Posterior vena cava (tissue), 2 donors: ENCODE measurements at regions not wholly inside any gene's neighbourhood (a gene's known extent, or its start where the extent isn't known, plus 50 kb on each side); places are given as distances from the start of the nearest gene placed in this dataset.
"Not testable (repeated sequence)": the region's sequence is repeated elsewhere in the genome, so short reads cannot be mapped to it uniquely, and the experiment has no call there.

ENCODE experiments used
- DNase-seq: peaks from one replicate; pipeline ENCODE4 v3.0.0-alpha.2; 2020; ENCODE audit warnings: low spot score
- intact Hi-C, 2 donors: fragments of 100-400 bp; cut with DNase I; formaldehyde crosslinking; loops; one replicate each; pipeline versions ENCODE4 v1.14.1 to v1.14.2; 2022 to 2023
- donor health status: DM: yes; HTN: yes; CAD: no.
- donor health status: DM: yes; HTN: yes; CAD: no.

DNA sequence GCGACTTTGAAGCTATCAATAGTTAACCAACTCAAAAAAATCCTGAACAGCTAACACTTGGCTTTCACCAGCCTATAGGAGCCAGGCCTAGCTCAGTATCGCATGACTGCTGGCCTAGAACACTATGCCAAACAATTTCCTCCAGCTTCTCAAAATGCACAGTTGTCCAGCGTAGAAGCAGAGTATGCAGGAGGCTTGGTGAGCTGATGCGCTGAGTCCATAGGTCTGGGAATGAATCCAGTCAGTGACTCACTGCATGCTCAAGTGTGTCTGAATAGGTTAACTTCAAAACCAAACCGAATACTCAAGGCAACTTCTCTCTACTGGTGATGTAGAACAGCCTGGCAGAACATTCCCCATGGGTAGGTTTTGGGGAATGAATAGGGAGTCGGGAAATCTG is 201.8 kb upstream of the IRF2BP2 start:
- DNase-seq: not testable (repeated sequence)

GRCh38 chr1:234810726-234811125 is 200.7 kb upstream of the IRF2BP2 start:
- intact Hi-C loops: not testable (repeated sequence)

More for the DNA sequence above, 201.8 kb upstream of the IRF2BP2 start:
- intact Hi-C loops: not testable (repeated sequence)

GRCh38 chr1:234809854-234810245 is 199.9 kb upstream of the IRF2BP2 start:
- DNase-seq, intact Hi-C loops: not testable (repeated sequence)

More at GRCh38 chr1:234810726-234811125, 200.7 kb upstream of the IRF2BP2 start:
- not testable (repeated sequence) for DNase-seq

DNA sequence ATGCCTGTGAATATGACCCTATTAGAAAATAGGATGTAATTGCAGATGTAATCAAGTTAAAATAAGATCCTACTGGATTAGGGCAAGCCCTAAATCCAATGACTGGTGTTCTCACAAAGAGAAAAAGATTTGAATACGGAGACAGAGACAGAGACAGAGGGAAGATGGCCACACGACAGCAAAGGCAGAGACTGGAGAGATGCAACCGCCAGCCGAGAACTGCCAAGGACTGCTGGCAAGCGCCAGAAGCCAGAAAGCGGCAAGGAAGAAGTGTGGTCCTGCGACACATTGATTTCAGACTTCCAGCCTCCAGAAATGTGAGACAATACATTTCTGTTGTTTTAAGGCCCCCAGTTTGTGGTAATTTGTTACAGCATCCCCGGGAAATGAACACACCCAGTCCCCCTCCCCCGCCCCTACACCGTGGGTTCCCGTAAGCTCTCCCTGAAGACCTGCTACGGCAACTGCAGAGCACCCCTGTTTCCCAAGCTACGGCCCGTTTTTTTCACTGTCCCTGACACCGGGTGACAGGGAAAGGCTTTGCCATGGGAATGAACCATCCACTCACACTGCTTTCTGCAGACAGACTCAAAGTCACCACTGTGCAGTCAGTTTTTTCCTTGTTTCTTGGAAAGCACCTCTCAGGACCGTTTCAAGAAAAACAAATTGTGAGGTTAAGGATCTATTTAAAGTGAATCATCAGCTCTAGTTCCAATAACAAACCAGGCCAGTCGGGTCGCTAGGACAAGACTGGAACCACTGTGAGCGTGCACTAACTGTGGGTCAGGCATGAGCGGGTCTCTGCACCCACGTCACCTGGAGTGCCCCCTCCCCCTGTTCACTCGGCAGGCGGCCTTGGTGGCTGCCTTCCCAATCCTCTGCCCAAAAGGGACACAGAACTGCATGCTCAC is 199.2 kb upstream of the IRF2BP2 start:
- intact Hi-C loops: not testable (repeated sequence)

DNA sequence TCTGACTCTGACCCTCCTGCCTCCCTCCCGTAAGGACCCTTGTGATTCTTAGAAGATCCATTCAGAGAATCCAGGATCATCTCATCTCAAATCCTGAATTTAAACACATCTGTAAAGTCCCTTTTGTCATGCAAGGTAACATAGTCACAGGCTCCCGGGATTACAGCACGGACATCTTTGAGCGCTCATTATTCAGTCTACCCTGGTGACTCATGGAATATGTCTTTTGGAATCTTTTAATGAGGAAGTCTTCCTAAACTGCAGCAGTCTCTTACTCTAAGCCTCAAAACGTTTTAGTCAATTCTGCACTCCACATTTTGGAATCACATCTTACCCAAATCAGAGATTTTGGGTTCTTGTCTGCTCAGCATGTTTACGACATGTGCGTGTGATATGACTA is 198.5 kb upstream of the IRF2BP2 start:
- DNase-seq, intact Hi-C loops: not testable (repeated sequence)

More for the DNA sequence above, 199.2 kb upstream of the IRF2BP2 start:
- DNase-seq: peak; percentile 80

- DNase-seq, intact Hi-C loops: not testable (repeated sequence)
These were observed 197.7 kb upstream of the IRF2BP2 start for GRCh38 chr1:234807705-234808104.

DNA sequence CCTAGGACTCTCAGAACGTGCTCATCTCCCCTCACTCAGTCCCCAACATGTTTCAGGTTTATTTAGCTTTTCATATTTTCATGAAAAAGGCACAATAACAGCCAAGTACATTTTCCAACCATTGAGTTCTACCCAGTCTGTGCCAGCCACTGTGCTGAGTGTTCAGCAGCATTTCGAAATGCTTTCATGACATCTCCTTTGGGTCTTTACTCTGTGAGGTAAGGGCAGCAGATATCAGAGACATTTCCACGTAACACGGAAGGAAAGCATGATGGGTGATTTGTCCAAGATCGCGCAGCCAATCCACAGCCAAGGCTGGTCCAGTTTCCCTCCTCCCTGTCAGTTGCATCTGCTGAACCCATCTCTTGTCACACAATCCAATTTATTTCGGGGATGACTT is 192.6 kb upstream of the IRF2BP2 start:
- intact Hi-C loops, DNase-seq: not testable (repeated sequence)

DNA sequence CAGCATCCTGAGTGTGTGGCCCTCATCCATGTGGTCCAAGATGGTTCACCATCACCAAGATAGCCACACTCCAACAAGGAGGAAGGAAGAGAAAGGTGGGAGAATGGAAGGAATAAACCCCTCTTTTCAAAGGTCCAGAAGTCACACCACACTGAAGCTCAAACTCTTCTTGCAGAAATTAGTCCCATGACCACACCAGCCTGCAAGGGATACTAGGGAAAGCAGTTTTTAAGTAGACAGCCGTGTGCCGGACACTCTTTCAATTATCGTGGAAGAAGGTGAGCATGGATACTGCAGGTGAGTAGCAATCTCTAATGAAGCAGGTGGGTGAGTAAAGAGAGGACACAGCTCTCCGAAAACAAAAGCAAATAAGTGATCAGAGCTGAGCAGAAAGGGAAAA is 191.7 kb upstream of the IRF2BP2 start:
- DNase-seq, intact Hi-C loops: not testable (repeated sequence)

DNA sequence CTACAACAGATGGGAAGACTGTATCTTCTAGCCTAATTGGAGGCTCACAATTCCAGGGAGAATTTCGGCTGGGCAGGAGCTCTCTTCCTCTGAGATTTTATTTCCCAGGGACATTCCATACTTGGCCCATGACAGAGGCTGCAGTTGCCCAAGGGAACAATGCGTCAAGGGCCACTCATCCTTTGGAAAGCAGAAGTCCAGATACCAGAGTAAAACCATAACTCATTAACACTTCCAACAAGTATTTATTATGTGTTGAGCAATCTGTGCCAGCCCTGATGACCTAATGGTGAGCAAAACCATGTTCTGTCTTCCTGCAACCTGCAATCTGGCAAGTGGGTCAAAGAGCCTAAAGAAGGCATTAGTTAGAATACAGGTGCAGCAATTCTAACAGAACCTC is 191.2 kb upstream of the IRF2BP2 start:
- DNase-seq, intact Hi-C loops: not testable (repeated sequence)

- DNase-seq, intact Hi-C loops: not testable (repeated sequence)
These were observed 190.6 kb upstream of the IRF2BP2 start for GRCh38 chr1:234800563-234800962.

- intact Hi-C loops: not testable (repeated sequence)
These were observed 189.2 kb upstream of the IRF2BP2 start for GRCh38 chr1:234799021-234799689.

DNA sequence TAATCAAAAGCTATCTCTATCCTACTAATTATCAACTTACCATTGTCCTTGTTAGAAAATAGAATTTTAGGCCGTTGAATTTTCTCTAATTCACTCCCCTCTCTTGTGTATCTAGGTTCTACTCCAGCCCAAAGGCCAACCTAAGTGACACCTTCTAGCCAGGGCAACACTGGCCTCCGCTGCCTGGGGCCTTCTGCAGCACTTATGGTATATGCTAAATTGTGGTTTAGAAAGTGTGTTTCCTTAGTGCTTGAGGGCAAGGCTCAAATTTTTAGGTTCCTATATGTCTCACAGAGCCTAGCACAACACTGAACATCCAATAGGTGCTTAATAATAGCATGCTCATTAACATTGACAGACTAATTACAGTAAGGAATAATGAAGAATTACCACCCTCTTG is 187.2 kb upstream of the IRF2BP2 start:
- intact Hi-C loops, DNase-seq: not testable (repeated sequence)

More at GRCh38 chr1:234799021-234799689, 189.2 kb upstream of the IRF2BP2 start:
- DNase-seq: not testable (repeated sequence)

DNA sequence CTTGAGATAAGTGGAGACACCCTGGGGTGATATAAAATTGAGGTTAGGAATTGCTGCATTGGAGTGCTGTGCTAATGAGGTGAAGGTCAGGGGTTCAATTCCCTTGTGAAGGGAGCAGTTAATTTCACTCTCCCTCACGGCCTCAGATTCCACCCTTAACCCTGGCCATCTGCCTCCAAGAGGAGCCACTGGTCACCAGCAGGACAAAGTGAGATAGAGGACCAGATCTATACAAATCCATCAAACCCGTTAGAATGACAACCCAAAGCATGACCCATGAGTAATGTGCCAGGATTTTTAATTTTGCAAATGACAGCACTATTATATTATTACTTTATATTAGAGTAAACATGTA is 186.4 kb upstream of the IRF2BP2 start:
- intact Hi-C loops, DNase-seq: not testable (repeated sequence)

DNA sequence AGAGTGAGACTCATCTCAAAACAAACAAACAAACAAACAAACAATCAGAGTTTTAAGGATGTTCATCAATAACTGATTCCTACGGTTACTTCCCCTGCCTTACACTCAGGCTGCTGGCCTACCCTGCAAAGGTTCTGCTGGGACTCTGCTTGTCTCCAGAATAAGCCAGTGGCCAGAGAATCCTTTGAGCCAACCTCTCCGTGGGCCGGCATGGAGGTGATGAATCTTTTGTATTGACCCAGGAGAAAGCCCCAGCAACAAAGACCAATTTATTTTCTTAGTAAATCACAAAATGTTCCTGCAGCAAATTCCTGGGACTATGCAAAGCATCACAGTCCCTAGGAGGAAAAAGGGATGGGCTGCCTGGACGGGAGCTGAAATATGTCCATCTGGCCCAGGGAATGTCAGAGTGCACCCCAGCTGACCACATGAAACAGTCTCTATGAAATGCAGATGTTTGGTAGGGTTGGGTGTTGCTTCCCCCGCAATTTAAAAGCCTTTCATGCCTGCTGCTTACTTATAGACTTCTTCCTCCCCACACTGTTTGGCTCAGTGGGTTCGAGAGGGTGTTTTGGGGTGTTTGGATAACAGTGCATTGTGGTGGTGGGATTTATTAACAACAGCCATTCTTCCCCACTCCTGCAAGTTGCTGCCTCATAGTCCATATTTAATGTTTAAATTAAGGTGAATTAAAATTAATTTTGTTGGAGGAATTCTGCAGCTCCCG is 185.9 kb upstream of the IRF2BP2 start:
- intact Hi-C loops: not testable (repeated sequence)

DNA sequence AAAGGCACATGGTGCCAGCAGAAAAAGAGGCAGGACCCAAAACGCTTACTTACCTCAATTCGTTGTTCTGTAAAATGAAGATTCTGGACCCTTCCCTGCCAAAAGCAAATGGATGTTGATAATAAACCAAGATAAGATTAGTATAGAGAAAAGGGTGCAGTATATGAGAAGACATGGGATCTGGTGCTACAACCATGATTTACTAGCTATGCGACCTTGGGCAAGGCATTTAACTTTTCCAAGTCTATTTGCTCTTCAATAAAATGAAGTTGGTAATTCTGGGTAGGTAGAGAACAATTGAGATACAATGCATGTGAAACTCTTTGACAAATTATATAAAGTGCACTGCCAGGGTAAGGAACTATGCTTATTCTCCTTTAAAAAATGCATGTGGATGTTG is 185.0 kb upstream of the IRF2BP2 start:
- intact Hi-C loops, DNase-seq: not testable (repeated sequence)

More for the DNA sequence above, 185.9 kb upstream of the IRF2BP2 start:
- DNase-seq: not testable (repeated sequence)

DNA sequence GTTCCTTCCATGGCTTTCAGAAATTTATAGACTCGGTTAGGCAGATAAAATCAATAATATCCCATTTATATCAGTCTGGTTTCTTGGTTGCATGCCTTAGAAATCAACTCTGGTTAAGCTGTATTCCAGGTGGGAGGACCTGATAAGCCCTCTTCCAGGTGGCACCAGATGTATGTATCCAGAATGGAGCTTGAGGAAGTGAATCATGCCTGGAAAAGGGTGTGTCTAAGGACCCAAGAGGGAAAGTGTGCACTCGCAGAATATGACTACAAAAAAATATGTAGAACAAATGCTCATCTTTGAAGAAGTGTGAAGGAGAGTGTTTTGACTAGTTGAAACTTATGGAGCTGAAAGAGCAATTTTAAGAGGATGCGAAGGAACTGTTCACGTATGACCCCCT is 184.5 kb upstream of the IRF2BP2 start:
- DNase-seq, intact Hi-C loops: not testable (repeated sequence)

GRCh38 chr1:234793924-234794323 is 183.9 kb upstream of the IRF2BP2 start:
- intact Hi-C loops, DNase-seq: not testable (repeated sequence)

- DNase-seq, intact Hi-C loops: not testable (repeated sequence)
These were observed 182.4 kb upstream of the IRF2BP2 start for GRCh38 chr1:234792221-234792864.

DNA sequence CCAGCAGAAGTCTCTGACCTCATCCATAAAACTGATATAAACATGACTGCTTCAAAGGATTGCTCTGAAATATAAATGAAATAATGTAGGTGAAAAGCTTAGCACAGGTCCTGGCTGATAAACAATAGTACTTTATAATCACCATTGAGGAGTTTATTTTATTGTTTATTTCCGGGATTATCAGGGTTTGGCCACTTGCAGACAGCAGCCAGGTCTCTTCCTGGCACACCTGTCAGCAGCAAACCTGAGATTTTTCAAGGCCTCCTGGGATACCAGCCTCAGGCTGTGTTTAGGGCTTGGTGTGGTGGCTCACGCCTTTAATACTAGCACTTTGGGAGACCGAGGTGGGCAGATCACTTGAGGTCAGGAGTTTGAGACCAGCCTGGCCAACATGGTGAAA is 181.6 kb upstream of the IRF2BP2 start:
- not testable (repeated sequence) for DNase-seq

More for the DNA sequence above, 181.6 kb upstream of the IRF2BP2 start:
- intact Hi-C loops: not testable (repeated sequence)
